Colonic mucosa (tissue), 4 donors: ENCODE measurements at regions not wholly inside any gene's neighbourhood (a gene's known extent, or its start where the extent isn't known, plus 50 kb on each side); places are given as distances from the start of the nearest gene placed in this dataset.

Experiments used
- DNase-seq: peaks from one replicate; pipeline ENCODE4 v3.0.0-alpha.2; 2020
- H3K27ac ChIP-seq: fragments of 200-600 bp; one replicate; pipeline ENCODE4 v1.8.0; 2021
- H3K27me3 ChIP-seq: fragments of 200-600 bp; one replicate; pipeline ENCODE4 v1.8.0; 2021
- H3K36me3 ChIP-seq: fragments of 200-600 bp; one replicate; pipeline ENCODE4 v1.8.0; 2021
- H3K4me1 ChIP-seq: fragments of 200-600 bp; one replicate; pipeline ENCODE4 v1.8.0; 2021; ENCODE audit warnings: mild to moderate bottlenecking
- H3K4me3 ChIP-seq: fragments of 200-600 bp; one replicate; pipeline ENCODE4 v1.8.0; 2021
- H3K9ac ChIP-seq, 2 donors: one replicate each; pipeline ENCODE4 v1.7.0; 2013; ENCODE audit warnings: control low read depth in 2 of 2, low read depth in 2 of 2, low read length in 2 of 2
- H3K9me3 ChIP-seq: fragments of 200-600 bp; one replicate; pipeline ENCODE4 v1.8.0; 2021
- CTCF ChIP-seq: fragments of 200-600 bp; IDR thresholded peaks from one replicate; pipeline ENCODE4 v1.8.0; 2022; ENCODE audit warnings: antibody characterized with exemption, mild to moderate bottlenecking
- intact Hi-C: fragments of 100-400 bp; cut with DNase I; formaldehyde crosslinking; loops from one replicate; pipeline ENCODE4 v1.14.1; 2022
- donor health status: healthy.
- donor health status: DM: no; HTN: no; CAD: no.
- donor health status: DM: no; HTN: no; CAD: no.

GRCh38 chr5:68739752-68740151, 354.1 kb upstream of the SLC30A5 start:
- Histone ChIP-seq H3K4me1 (no peaks in the 10 kb centered on the region), H3K36me3 (no peaks in the 10 kb centered on the region), H3K9ac (no peak overlapping the region), H3K27me3 (no peaks in the 10 kb centered on the region), H3K4me3 (no peak overlapping the region), H3K27ac (no peak overlapping the region), H3K9me3 (no peaks in the 10 kb centered on the region)
- no peak for DNase-seq
- no peak for TF ChIP-seq CTCF
- intact Hi-C loops, result no loop called here

- H3K27me3 ChIP-seq, result no peaks in the 10 kb centered on the region
- no peaks in the 10 kb centered on the region for H3K36me3 ChIP-seq
- no peak overlapping the region for H3K9ac ChIP-seq
- no peak for DNase-seq
- H3K4me1 ChIP-seq, result no peaks in the 10 kb centered on the region
- no peaks in the 10 kb centered on the region for H3K9me3 ChIP-seq
- intact Hi-C loops, result no loop called here
- TF ChIP-seq CTCF, result no peak
- H3K27ac ChIP-seq, result no peak overlapping the region
- H3K4me3 ChIP-seq, result no peak overlapping the region
Observed at GRCh38 chr5:68740226-68740910, 353.4 kb upstream of the SLC30A5 start.

GRCh38 chr5:68744206-68744605, 349.6 kb upstream of the SLC30A5 start:
- intact Hi-C loops, result no loop called here
- Histone ChIP-seq H3K4me3 (no peak overlapping the region), H3K9me3 (no peaks in the 10 kb centered on the region), H3K27me3 (no peaks in the 10 kb centered on the region), H3K9ac (no peak overlapping the region), H3K27ac (no peak overlapping the region), H3K4me1 (no peaks in the 10 kb centered on the region), H3K36me3 (no peaks in the 10 kb centered on the region)
- DNase-seq, result no peak
- TF ChIP-seq CTCF, result no peak

- Histone ChIP-seq H3K4me1 (no peaks in the 10 kb centered on the region), H3K9ac (no peak overlapping the region), H3K9me3 (no peaks in the 10 kb centered on the region), H3K36me3 (no peaks in the 10 kb centered on the region), H3K27me3 (no peaks in the 10 kb centered on the region), H3K4me3 (no peak overlapping the region), H3K27ac (no peak overlapping the region)
- no peak for TF ChIP-seq CTCF
- DNase-seq, result no peak
- intact Hi-C loops, result no loop called here
Observed at GRCh38 chr5:68745448-68745847, 348.4 kb upstream of the SLC30A5 start.

- Histone ChIP-seq H3K9me3 (no peaks in the 10 kb centered on the region), H3K27me3 (no peaks in the 10 kb centered on the region), H3K27ac (no peak overlapping the region), H3K36me3 (no peaks in the 10 kb centered on the region), H3K9ac (no peak overlapping the region), H3K4me1 (no peaks in the 10 kb centered on the region), H3K4me3 (no peak overlapping the region)
- TF ChIP-seq CTCF, result no peak
- intact Hi-C loops, result no loop called here
- DNase-seq, result no peak
Observed at GRCh38 chr5:68746220-68746619, 347.6 kb upstream of the SLC30A5 start.
